Vagina (tissue), 2 donors: ENCODE measurements at regions not wholly inside any gene's neighbourhood (a gene's known extent, or its start where the extent isn't known, plus 50 kb on each side); places are given as distances from the start of the nearest gene placed in this dataset.

Experiments used
- DNase-seq, 2 donors: peaks; one replicate each; pipeline ENCODE4 v3.0.0-alpha.2; 2017; ENCODE audit errors: extremely low spot score in 2 of 2
- H3K27ac ChIP-seq: fragments of 200-600 bp; sonication (generic); one replicate; pipeline ENCODE4 v1.5.1; 2019
- H3K27me3 ChIP-seq: fragments of 200-600 bp; sonication (generic); one replicate; pipeline ENCODE4 v1.5.1; 2019
- H3K36me3 ChIP-seq, 2 donors: fragments of 200-600 bp; sonication (generic); one replicate each; pipeline ENCODE4 v1.5.1; 2017 to 2019
- H3K4me1 ChIP-seq: fragments of 200-600 bp; sonication (generic); one replicate; pipeline ENCODE4 v1.5.1; 2019
- H3K4me3 ChIP-seq, 2 donors: fragments of 200-600 bp; sonication (generic); 1 replicate in 1 of 2; 2 replicates in 1 of 2; pipeline ENCODE4 v1.5.1; 2016 to 2019
- H3K9me3 ChIP-seq: fragments of 200-600 bp; sonication (generic); one replicate; pipeline ENCODE4 v1.5.1; 2019
- CTCF ChIP-seq, 3 experiments: fragments of 450-650 bp in 2 of 3; fragments of 200-600 bp in 1 of 3; sonication (generic) in 1 of 3; IDR thresholded peaks; one replicate each; pipeline ENCODE4 v1.5.1; 2017 to 2019; ENCODE audit warnings: antibody characterized with exemption in 3 of 3, mild to moderate bottlenecking in 2 of 3, moderate library complexity in 2 of 3
- POLR2A ChIP-seq, 2 donors: fragments of 450-650 bp; IDR thresholded peaks; one replicate each; pipeline ENCODE4 v1.6.1; 2017; ENCODE audit warnings: antibody characterized with exemption in 2 of 2, mild to moderate bottlenecking in 2 of 2, moderate library complexity in 2 of 2
- POLR2AphosphoS5 ChIP-seq, 2 donors: sonication (generic); formaldehyde crosslinking; IDR thresholded peaks; one replicate each; pipeline ENCODE4 v1.9.0; 2017; ENCODE audit warnings: antibody characterized with exemption in 2 of 2, mild to moderate bottlenecking in 2 of 2, low read depth in 1 of 2; ENCODE audit not compliant: insufficient read depth in 1 of 2
- intact Hi-C: fragments of 100-400 bp; cut with DNase I; formaldehyde crosslinking; loops from one replicate; pipeline ENCODE4 v1.15.1; 2023

- Histone ChIP-seq H3K27ac (no peak overlapping the region), H3K4me1 (no peaks in the 10 kb centered on the region), H3K9me3 (peaks cover 1% of the 10 kb centered on the region), H3K27me3 (no peaks in the 10 kb centered on the region), H3K36me3 (no peaks in the 10 kb centered on the region), H3K4me3 (no peak overlapping the region)
- intact Hi-C loops, result no loop called here
- no peak for DNase-seq
- TF ChIP-seq POLR2A (IDR thresholded peaks at IDR 0.05) (no peak), POLR2AphosphoS5 (IDR thresholded peaks at IDR 0.05; ENCODE audit: insufficient read depth in 1 of 2, low read depth in 1 of 2) (no peak), CTCF (IDR thresholded peaks at IDR 0.05) (no peak)
Measured at GRCh38 chr2:180174580-180174979, 167.5 kb upstream of the CWC22 start.

GRCh38 chr2:180169474-180169873 lies 162.4 kb upstream of the CWC22 start:
- intact Hi-C loops, result no loop called here
- Histone ChIP-seq H3K27me3 (no peaks in the 10 kb centered on the region), H3K27ac (no peak overlapping the region), H3K4me3 (no peak overlapping the region), H3K36me3 (no peaks in the 10 kb centered on the region), H3K4me1 (no peaks in the 10 kb centered on the region), H3K9me3 (peaks cover 4% of the 10 kb centered on the region)
- DNase-seq, result no peak
- TF ChIP-seq POLR2AphosphoS5 (IDR thresholded peaks at IDR 0.05; ENCODE audit: insufficient read depth in 1 of 2, low read depth in 1 of 2), result no peak
- TF ChIP-seq POLR2A (IDR thresholded peaks at IDR 0.05), result no peak
- TF ChIP-seq CTCF (IDR thresholded peaks at IDR 0.05), result no peak

- no peak overlapping the region for H3K4me3 ChIP-seq
- H3K36me3 ChIP-seq, result no peaks in the 10 kb centered on the region
- no peaks in the 10 kb centered on the region for H3K9me3 ChIP-seq
- TF ChIP-seq POLR2A (IDR thresholded peaks at IDR 0.05) (no peak), POLR2AphosphoS5 (IDR thresholded peaks at IDR 0.05; ENCODE audit: insufficient read depth in 1 of 2, low read depth in 1 of 2) (no peak), CTCF (IDR thresholded peaks at IDR 0.05) (no peak)
- no peak for DNase-seq
- no peak overlapping the region for H3K27ac ChIP-seq
- intact Hi-C loops, result no loop called here
- H3K4me1 ChIP-seq, result no peaks in the 10 kb centered on the region
- no peaks in the 10 kb centered on the region for H3K27me3 ChIP-seq
Measured at GRCh38 chr2:180161415-180161814, 154.3 kb upstream of the CWC22 start.

- Histone ChIP-seq H3K27ac (no peak overlapping the region), H3K4me3 (no peak overlapping the region), H3K36me3 (no peaks in the 10 kb centered on the region), H3K4me1 (no peaks in the 10 kb centered on the region), H3K27me3 (no peaks in the 10 kb centered on the region), H3K9me3 (no peaks in the 10 kb centered on the region)
- DNase-seq, result no peak
- intact Hi-C loops, result no loop called here
- TF ChIP-seq POLR2A (IDR thresholded peaks at IDR 0.05) (no peak), CTCF (IDR thresholded peaks at IDR 0.05) (no peak), POLR2AphosphoS5 (IDR thresholded peaks at IDR 0.05; ENCODE audit: insufficient read depth in 1 of 2, low read depth in 1 of 2) (no peak)
Measured at GRCh38 chr2:180159921-180160320, 152.8 kb upstream of the CWC22 start.

- Histone ChIP-seq H3K36me3 (no peaks in the 10 kb centered on the region), H3K27ac (no peak overlapping the region), H3K27me3 (no peaks in the 10 kb centered on the region), H3K4me1 (no peaks in the 10 kb centered on the region), H3K4me3 (no peak overlapping the region), H3K9me3 (no peaks in the 10 kb centered on the region)
- DNase-seq, result no peak
- TF ChIP-seq CTCF (IDR thresholded peaks at IDR 0.05) (no peak), POLR2A (IDR thresholded peaks at IDR 0.05) (no peak), POLR2AphosphoS5 (IDR thresholded peaks at IDR 0.05; ENCODE audit: insufficient read depth in 1 of 2, low read depth in 1 of 2) (no peak)
- intact Hi-C loops, result no loop called here
Measured at GRCh38 chr2:180158961-180159360, 151.9 kb upstream of the CWC22 start.
